ENCODE measurements at regions not wholly inside any gene's neighbourhood (a gene's known extent, or its start where the extent isn't known, plus 50 kb on each side); places are given as distances from the start of the nearest gene placed in this dataset.

GRCh38 chr3:30549600-30549999, 56.8 kb upstream of the TGFBR2 start:
- peaks cover 14% of the 10 kb centered on the region for H3K4me1 Mint-ChIP-seq (ENCODE audit: low read depth)
- no peak overlapping the region for H3K4me3 Mint-ChIP-seq (ENCODE audit: unreplicated experiment)
- H3K36me3 Mint-ChIP-seq (ENCODE audit: low read depth), result no peaks in the 10 kb centered on the region
- no peak overlapping the region for H3K27ac Mint-ChIP-seq (ENCODE audit: unreplicated experiment)
- H3K9me3 Mint-ChIP-seq (ENCODE audit: low read depth), result no peaks in the 10 kb centered on the region
- no peaks in the 10 kb centered on the region for H3K27me3 Mint-ChIP-seq (ENCODE audit: low read depth)
- DNase-seq (ENCODE audit: low spot score), result no peak
- no peak for TF ChIP-seq CTCF (IDR thresholded peaks at IDR 0.05)

GRCh38 chr3:30550246-30550645, 56.2 kb upstream of the TGFBR2 start:
- Mint-ChIP-seq H3K27ac (ENCODE audit: unreplicated experiment) (no peak overlapping the region), H3K9me3 (ENCODE audit: low read depth) (no peaks in the 10 kb centered on the region), H3K27me3 (ENCODE audit: low read depth) (no peaks in the 10 kb centered on the region), H3K4me3 (ENCODE audit: unreplicated experiment) (no peak overlapping the region), H3K4me1 (ENCODE audit: low read depth) (peaks cover 9% of the 10 kb centered on the region), H3K36me3 (ENCODE audit: low read depth) (no peaks in the 10 kb centered on the region)
- TF ChIP-seq CTCF (IDR thresholded peaks at IDR 0.05), result no peak
- DNase-seq (ENCODE audit: low spot score), result no peak

GRCh38 chr3:30551266-30551665, 55.1 kb upstream of the TGFBR2 start:
- H3K27ac Mint-ChIP-seq (ENCODE audit: unreplicated experiment), result no peak overlapping the region
- TF ChIP-seq CTCF (IDR thresholded peaks at IDR 0.05), result no peak
- no peaks in the 10 kb centered on the region for H3K9me3 Mint-ChIP-seq (ENCODE audit: low read depth)
- DNase-seq (ENCODE audit: low spot score), result no peak
- H3K4me3 Mint-ChIP-seq (ENCODE audit: unreplicated experiment), result no peak overlapping the region
- peaks cover 9% of the 10 kb centered on the region for H3K4me1 Mint-ChIP-seq (ENCODE audit: low read depth)
- no peaks in the 10 kb centered on the region for H3K36me3 Mint-ChIP-seq (ENCODE audit: low read depth)
- no peaks in the 10 kb centered on the region for H3K27me3 Mint-ChIP-seq (ENCODE audit: low read depth)

GRCh38 chr3:30551927-30552326, 54.5 kb upstream of the TGFBR2 start:
- H3K4me1 Mint-ChIP-seq (ENCODE audit: low read depth), result peaks cover 9% of the 10 kb centered on the region
- H3K9me3 Mint-ChIP-seq (ENCODE audit: low read depth), result no peaks in the 10 kb centered on the region
- H3K4me3 Mint-ChIP-seq (ENCODE audit: unreplicated experiment), result no peak overlapping the region
- H3K36me3 Mint-ChIP-seq (ENCODE audit: low read depth), result no peaks in the 10 kb centered on the region
- H3K27me3 Mint-ChIP-seq (ENCODE audit: low read depth), result no peaks in the 10 kb centered on the region
- no peak for TF ChIP-seq CTCF (IDR thresholded peaks at IDR 0.05)
- DNase-seq (ENCODE audit: low spot score), result no peak
- H3K27ac Mint-ChIP-seq (ENCODE audit: unreplicated experiment), result no peak overlapping the region

- Mint-ChIP-seq H3K27ac (ENCODE audit: unreplicated experiment) (no peak overlapping the region), H3K27me3 (ENCODE audit: low read depth) (no peaks in the 10 kb centered on the region), H3K4me1 (ENCODE audit: low read depth) (peaks cover 9% of the 10 kb centered on the region), H3K36me3 (ENCODE audit: low read depth) (no peaks in the 10 kb centered on the region), H3K4me3 (ENCODE audit: unreplicated experiment) (no peak overlapping the region), H3K9me3 (ENCODE audit: low read depth) (no peaks in the 10 kb centered on the region)
- no peak for DNase-seq (ENCODE audit: low spot score)
- no peak for TF ChIP-seq CTCF (IDR thresholded peaks at IDR 0.05)
These were observed 52.6 kb upstream of the TGFBR2 start for GRCh38 chr3:30553641-30554316.
